ENCODE measurements at regions not wholly inside any gene's neighbourhood (a gene's known extent, or its start where the extent isn't known, plus 50 kb on each side); places are given as distances from the start of the nearest gene placed in this dataset.

- DNase-seq (ENCODE audit: low spot score): no peak
Observed at GRCh38 chr4:141783770-141784169, 147.4 kb downstream of the IL15 start.

- DNase-seq (ENCODE audit: low spot score): no peak
Observed at GRCh38 chr4:141786946-141787345, 150.6 kb downstream of the IL15 start.

- DNase-seq (ENCODE audit: low spot score): no peak
Observed at GRCh38 chr4:141788169-141788915, 152.0 kb downstream of the IL15 start.

- no peak for DNase-seq (ENCODE audit: low spot score)
Observed at GRCh38 chr4:141789716-141790115, 153.3 kb downstream of the IL15 start.

GRCh38 chr4:141792164-141792563 is 155.8 kb downstream of the IL15 start:
- DNase-seq (ENCODE audit: low spot score): no peak

- no peak for DNase-seq (ENCODE audit: low spot score)
Observed at GRCh38 chr4:141797966-141798365, 161.6 kb downstream of the IL15 start.

- no peak for DNase-seq (ENCODE audit: low spot score)
Observed at GRCh38 chr4:141801558-141801957, 165.2 kb downstream of the IL15 start.

- DNase-seq (ENCODE audit: low spot score): no peak
Observed at GRCh38 chr4:141802333-141802732, 165.9 kb downstream of the IL15 start.

- no peak for DNase-seq (ENCODE audit: low spot score)
Observed at GRCh38 chr4:141804836-141805235, 168.5 kb downstream of the IL15 start.

- no peak for DNase-seq (ENCODE audit: low spot score)
Observed at GRCh38 chr4:141807103-141807891, 170.9 kb downstream of the IL15 start.

- DNase-seq (ENCODE audit: low spot score): no peak
Observed at GRCh38 chr4:141810038-141810711, 173.8 kb downstream of the IL15 start.

- no peak for DNase-seq (ENCODE audit: low spot score)
Observed at GRCh38 chr4:141810712-141811375, 174.5 kb downstream of the IL15 start.

- DNase-seq (ENCODE audit: low spot score): no peak
Observed at GRCh38 chr4:141812158-141812557, 175.8 kb downstream of the IL15 start.

GRCh38 chr4:141814499-141814898 is 178.1 kb downstream of the IL15 start:
- DNase-seq (ENCODE audit: low spot score): no peak

- no peak for DNase-seq (ENCODE audit: low spot score)
Observed at GRCh38 chr4:141815646-141816045, 179.3 kb downstream of the IL15 start.

- no peak for DNase-seq (ENCODE audit: low spot score)
Observed at GRCh38 chr4:141826260-141826659, 189.9 kb downstream of the IL15 start.

GRCh38 chr4:141833209-141833608 is 196.8 kb downstream of the IL15 start:
- DNase-seq (ENCODE audit: low spot score): no peak

- no peak for DNase-seq (ENCODE audit: low spot score)
Observed at GRCh38 chr4:141840299-141840986, 204.1 kb downstream of the IL15 start.

- no peak for DNase-seq (ENCODE audit: low spot score)
Observed at GRCh38 chr4:141843136-141843535, 206.8 kb downstream of the IL15 start.

- no peak for DNase-seq (ENCODE audit: low spot score)
Observed at GRCh38 chr4:141845901-141846300, 209.5 kb downstream of the IL15 start.

GRCh38 chr4:141849367-141849766 is 213.0 kb downstream of the IL15 start:
- DNase-seq (ENCODE audit: low spot score): no peak

GRCh38 chr4:141849778-141850177 is 213.4 kb downstream of the IL15 start:
- no peak for DNase-seq (ENCODE audit: low spot score)

Measured in RKO (cell line).